ENCODE measurements at regions not wholly inside any gene's neighbourhood (a gene's known extent, or its start where the extent isn't known, plus 50 kb on each side); places are given as distances from the start of the nearest gene placed in this dataset.
A peak's percentile ranks its signal among the peaks of the same experiment; 100 is the strongest.

DNA sequence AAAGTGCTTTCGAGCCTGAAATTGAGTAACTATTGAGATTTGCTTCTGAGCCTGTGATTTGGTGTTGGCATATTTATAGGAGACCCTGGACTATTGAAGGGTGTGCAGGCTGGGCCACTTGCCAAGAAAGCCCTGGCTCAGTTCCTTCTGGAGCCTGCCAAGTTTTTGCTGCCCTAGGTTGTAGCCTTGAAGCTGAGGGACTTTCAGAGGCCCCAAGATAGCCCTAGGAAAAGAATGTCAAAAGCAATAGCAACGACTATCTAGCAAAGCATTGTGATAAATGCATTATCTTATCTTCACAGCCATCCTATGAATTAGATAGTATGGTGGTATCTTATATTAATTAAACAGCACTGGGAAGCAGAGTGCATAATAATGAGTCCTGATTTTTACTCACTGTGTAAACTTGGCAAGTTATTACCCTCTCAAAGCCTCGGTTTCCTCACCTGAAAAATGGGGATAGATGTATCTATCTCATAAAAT is 473.7 kb upstream of the PODXL start:
- intact Hi-C loops (cut with DNase I; ENCODE audit: low total_unique reads) = no loop called here
- peak overlapping the region in 1 of 2 donors; percentile 29 for H3K27ac ChIP-seq
- no peak for DNase-seq
- H3K27me3 ChIP-seq = no peaks in the 10 kb centered on the region
- H3K9me3 ChIP-seq = no peaks in the 10 kb centered on the region
- no peak overlapping the region for H3K4me3 ChIP-seq
- peaks cover 0 to 19% (median 13%) of the 10 kb centered on the region in 4 donors for H3K4me1 ChIP-seq
- TF ChIP-seq, protein P1, sequence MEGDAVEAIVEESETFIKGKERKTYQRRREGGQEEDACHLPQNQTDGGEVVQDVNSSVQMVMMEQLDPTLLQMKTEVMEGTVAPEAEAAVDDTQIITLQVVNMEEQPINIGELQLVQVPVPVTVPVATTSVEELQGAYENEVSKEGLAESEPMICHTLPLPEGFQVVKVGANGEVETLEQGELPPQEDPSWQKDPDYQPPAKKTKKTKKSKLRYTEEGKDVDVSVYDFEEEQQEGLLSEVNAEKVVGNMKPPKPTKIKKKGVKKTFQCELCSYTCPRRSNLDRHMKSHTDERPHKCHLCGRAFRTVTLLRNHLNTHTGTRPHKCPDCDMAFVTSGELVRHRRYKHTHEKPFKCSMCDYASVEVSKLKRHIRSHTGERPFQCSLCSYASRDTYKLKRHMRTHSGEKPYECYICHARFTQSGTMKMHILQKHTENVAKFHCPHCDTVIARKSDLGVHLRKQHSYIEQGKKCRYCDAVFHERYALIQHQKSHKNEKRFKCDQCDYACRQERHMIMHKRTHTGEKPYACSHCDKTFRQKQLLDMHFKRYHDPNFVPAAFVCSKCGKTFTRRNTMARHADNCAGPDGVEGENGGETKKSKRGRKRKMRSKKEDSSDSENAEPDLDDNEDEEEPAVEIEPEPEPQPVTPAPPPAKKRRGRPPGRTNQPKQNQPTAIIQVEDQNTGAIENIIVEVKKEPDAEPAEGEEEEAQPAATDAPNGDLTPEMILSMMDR (IDR thresholded peaks at IDR 0.05) = no peak
- H3K36me3 ChIP-seq = no peaks in the 10 kb centered on the region

DNA sequence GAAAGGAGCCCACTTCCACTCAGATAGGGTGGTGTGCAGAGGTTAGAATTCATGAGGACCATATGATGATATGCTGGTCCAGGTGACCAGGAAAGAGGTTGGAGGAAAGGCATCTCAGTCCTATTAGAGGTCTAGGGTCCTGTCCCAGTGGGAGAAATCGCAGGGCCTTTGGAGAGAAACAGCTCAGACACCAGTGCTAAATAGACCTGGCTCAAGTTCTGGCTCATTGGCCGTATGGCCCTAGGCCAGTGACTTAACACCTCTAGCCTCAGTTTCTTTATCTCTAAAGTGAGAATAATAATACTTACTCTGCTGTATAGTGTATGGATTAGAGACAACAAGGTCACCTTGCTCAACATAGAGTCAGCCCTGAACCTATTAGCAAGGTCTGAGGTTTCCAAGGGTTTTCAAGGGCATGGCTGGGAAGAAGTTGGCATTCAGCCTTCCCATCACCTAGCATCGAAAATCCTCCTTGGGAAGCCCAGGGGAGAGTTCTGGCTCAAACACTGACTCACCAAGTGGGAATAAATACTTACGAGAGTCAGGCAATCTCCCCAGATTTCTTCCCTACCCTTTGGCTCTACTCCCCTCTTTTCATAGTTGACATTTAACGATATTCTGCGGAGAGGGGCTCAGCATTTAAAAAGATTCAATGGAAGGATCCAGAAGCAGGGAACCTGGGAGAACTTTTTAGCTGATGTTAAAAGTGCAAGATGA is 473.1 kb upstream of the PODXL start:
- no peaks in the 10 kb centered on the region for H3K27me3 ChIP-seq
- intact Hi-C loops (cut with DNase I; ENCODE audit: low total_unique reads) = no loop called here
- no peak overlapping the region for H3K4me3 ChIP-seq
- no peaks in the 10 kb centered on the region for H3K36me3 ChIP-seq
- peaks cover 0 to 18% (median 12%) of the 10 kb centered on the region in 4 donors for H3K4me1 ChIP-seq
- DNase-seq = no peak
- TF ChIP-seq, protein P1 (IDR thresholded peaks at IDR 0.05) = no peak
- H3K9me3 ChIP-seq = no peaks in the 10 kb centered on the region
- peak overlapping the region in 1 of 2 donors; percentile 29 for H3K27ac ChIP-seq

GRCh38 chr7:132028144-132028920 is 471.9 kb upstream of the PODXL start:
- Histone ChIP-seq H3K36me3 (no peaks in the 10 kb centered on the region), H3K27ac (no peak overlapping the region), H3K4me3 (no peak overlapping the region), H3K27me3 (no peaks in the 10 kb centered on the region), H3K4me1 (peaks cover 0 to 18% (median 12%) of the 10 kb centered on the region in 4 donors), H3K9me3 (no peaks in the 10 kb centered on the region)
- DNase-seq = no peak
- TF ChIP-seq, protein P1 (IDR thresholded peaks at IDR 0.05) = no peak
- intact Hi-C loops (cut with DNase I; ENCODE audit: low total_unique reads) = no loop called here

GRCh38 chr7:132024290-132024689 is 467.9 kb upstream of the PODXL start:
- no peaks in the 10 kb centered on the region for H3K9me3 ChIP-seq
- H3K4me3 ChIP-seq = no peak overlapping the region
- no peaks in the 10 kb centered on the region for H3K4me1 ChIP-seq
- H3K27me3 ChIP-seq = no peaks in the 10 kb centered on the region
- TF ChIP-seq, protein P1 (IDR thresholded peaks at IDR 0.05) = no peak
- intact Hi-C loops (cut with DNase I; ENCODE audit: low total_unique reads) = no loop called here
- H3K36me3 ChIP-seq = no peaks in the 10 kb centered on the region
- DNase-seq = no peak
- H3K27ac ChIP-seq = no peak overlapping the region

GRCh38 chr7:132023466-132023865 is 467.0 kb upstream of the PODXL start:
- H3K4me3 ChIP-seq = no peak overlapping the region
- no peaks in the 10 kb centered on the region for H3K9me3 ChIP-seq
- H3K36me3 ChIP-seq = no peaks in the 10 kb centered on the region
- H3K4me1 ChIP-seq = no peaks in the 10 kb centered on the region
- no peak overlapping the region for H3K27ac ChIP-seq
- no peaks in the 10 kb centered on the region for H3K27me3 ChIP-seq
- TF ChIP-seq, protein P1 (IDR thresholded peaks at IDR 0.05) = no peak
- intact Hi-C loops (cut with DNase I; ENCODE audit: low total_unique reads) = no loop called here
- DNase-seq = no peak
